Astrocyte of the spinal cord (primary cell): ENCODE measurements at regions not wholly inside any gene's neighbourhood (a gene's known extent, or its start where the extent isn't known, plus 50 kb on each side); places are given as distances from the start of the nearest gene placed in this dataset.

Experiments used
- DNase-seq: peaks from one replicate; pipeline ENCODE4 v3.0.0; 2011; ENCODE audit warnings: low read depth, low spot score
- H3K4me3 ChIP-seq: 2 replicates; pipeline ENCODE4 v1.5.1; 2011; ENCODE audit warnings: low read depth, mild to moderate bottlenecking, low read length, moderate library complexity
- in situ Hi-C: cut with HindIII; loops from 2 replicates; pipeline ENCODE4 v1.10.0; 2017; ENCODE audit warnings: low sequenced_read_pairs
- TF ChIP-seq, protein P1 (sequence below): IDR thresholded peaks from 2 replicates; pipeline ENCODE4 v1.5.1; 2012; ENCODE audit warnings: low read depth, mild to moderate bottlenecking, low read length, inconsistent platforms

GRCh38 chr11:106292526-106292925, 215.1 kb downstream of the AASDHPPT start:
- no peak overlapping the region for H3K4me3 ChIP-seq
- no peak for DNase-seq
- TF ChIP-seq, protein P1, sequence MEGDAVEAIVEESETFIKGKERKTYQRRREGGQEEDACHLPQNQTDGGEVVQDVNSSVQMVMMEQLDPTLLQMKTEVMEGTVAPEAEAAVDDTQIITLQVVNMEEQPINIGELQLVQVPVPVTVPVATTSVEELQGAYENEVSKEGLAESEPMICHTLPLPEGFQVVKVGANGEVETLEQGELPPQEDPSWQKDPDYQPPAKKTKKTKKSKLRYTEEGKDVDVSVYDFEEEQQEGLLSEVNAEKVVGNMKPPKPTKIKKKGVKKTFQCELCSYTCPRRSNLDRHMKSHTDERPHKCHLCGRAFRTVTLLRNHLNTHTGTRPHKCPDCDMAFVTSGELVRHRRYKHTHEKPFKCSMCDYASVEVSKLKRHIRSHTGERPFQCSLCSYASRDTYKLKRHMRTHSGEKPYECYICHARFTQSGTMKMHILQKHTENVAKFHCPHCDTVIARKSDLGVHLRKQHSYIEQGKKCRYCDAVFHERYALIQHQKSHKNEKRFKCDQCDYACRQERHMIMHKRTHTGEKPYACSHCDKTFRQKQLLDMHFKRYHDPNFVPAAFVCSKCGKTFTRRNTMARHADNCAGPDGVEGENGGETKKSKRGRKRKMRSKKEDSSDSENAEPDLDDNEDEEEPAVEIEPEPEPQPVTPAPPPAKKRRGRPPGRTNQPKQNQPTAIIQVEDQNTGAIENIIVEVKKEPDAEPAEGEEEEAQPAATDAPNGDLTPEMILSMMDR, result no peak
- in situ Hi-C loops, result no loop called here

GRCh38 chr11:106295974-106296373, 218.5 kb downstream of the AASDHPPT start:
- TF ChIP-seq, protein P1, result no peak
- in situ Hi-C loops, result no loop called here
- DNase-seq, result no peak
- no peak overlapping the region for H3K4me3 ChIP-seq

DNA sequence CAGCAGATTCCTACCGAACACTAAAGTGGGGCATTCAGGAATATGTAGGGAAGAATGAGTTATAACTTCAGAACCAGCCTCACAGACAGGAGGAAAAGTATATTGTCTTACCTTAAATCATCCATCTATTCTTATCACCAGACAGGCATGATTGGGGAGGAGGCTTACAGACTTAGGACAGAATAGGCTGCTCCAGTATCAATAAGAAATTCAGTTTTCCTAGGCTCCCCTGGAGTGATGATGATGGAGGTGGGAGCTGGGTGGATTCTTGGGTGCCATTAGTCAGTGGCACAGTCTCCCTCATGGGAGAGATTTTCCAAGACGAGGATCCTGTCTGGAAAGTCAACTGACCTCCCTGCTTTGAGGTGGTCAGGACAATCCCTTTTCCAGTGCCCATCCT, 225.0 kb downstream of the AASDHPPT start:
- no peak overlapping the region for H3K4me3 ChIP-seq
- TF ChIP-seq, protein P1, result no peak
- in situ Hi-C loops, result no loop called here
- no peak for DNase-seq

- TF ChIP-seq, protein P1, result no peak
- in situ Hi-C loops, result no loop called here
- H3K4me3 ChIP-seq, result no peak overlapping the region
- DNase-seq, result peak; percentile 50
Measured at GRCh38 chr11:106304274-106304673, 226.8 kb downstream of the AASDHPPT start.

DNA sequence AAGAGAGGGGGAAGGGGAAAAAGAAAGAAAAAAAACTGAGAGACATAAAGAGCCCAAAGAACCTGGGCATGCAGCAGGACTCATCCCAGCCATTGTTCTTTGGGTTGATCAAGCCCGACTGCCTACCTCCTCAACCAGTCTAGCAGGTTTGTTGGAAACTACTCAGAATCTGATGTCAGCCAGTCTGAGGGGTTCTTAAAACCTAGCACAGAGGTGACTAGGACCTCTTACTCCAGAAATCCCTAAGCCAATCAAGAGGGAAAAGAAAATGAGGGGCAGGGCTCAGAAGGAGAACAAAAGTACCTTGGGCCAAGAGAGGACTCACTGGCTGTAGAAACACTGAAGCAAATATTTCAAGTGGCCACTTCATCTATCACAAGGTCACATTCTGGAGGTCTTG, 228.0 kb downstream of the AASDHPPT start:
- TF ChIP-seq, protein P1, result no peak
- H3K4me3 ChIP-seq, result no peak overlapping the region
- in situ Hi-C loops, result no loop called here
- DNase-seq, result no peak

DNA sequence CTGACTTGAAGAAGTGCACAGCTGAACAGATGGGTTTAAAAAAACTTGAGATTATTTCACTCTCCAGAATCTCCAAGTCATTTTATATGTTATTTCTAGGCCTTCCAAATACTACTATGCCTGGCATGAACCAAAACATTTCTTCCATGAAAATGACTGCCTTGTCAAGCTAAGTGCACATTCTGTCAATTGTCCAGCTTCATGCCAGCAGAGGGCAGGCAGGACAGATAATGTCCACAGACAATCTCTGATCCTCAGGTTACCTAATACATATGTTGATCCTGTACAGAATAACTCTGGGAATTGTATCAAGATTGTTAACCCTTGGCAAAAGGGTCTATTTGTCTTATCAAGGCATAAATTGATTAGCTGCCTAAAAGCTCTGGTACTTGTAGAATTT, 229.5 kb downstream of the AASDHPPT start:
- no peak for DNase-seq
- H3K4me3 ChIP-seq, result no peak overlapping the region
- TF ChIP-seq, protein P1, result peak; percentile 20
- in situ Hi-C loops, result no loop called here
